Calu3 (cell line): ENCODE measurements at regions not wholly inside any gene's neighbourhood (a gene's known extent, or its start where the extent isn't known, plus 50 kb on each side); places are given as distances from the start of the nearest gene placed in this dataset.

Source experiments
- BruUV-seq: library from RNA; stranded (reverse); fragments of 400-500 nt; replicated peaks from 2 replicates; lab custom pipeline; 2021; lab: Mats Ljungman, UMichigan
- CTCF ChIA-PET: fragments of 300-600 bp; sonication (Branson Sonifier 250); formaldehyde crosslinking; loops from one replicate; lab custom pipeline; 2022; ENCODE audit warnings: antibody characterized with exemption; lab: Charles Lee
- DNase-seq: peaks from one replicate; pipeline ENCODE4 v3.0.0; 2022
- H3K27ac Mint-ChIP-seq: one replicate; pipeline ENCODE4 v1.8.0; 2022; ENCODE audit warnings: mixed read lengths; ENCODE audit not compliant: unreplicated experiment
- H3K27me3 Mint-ChIP-seq: one replicate; pipeline ENCODE4 v1.8.0; 2022; ENCODE audit warnings: mixed read lengths; ENCODE audit not compliant: unreplicated experiment
- H3K36me3 Mint-ChIP-seq: one replicate; pipeline ENCODE4 v1.8.0; 2022; ENCODE audit warnings: mild to moderate bottlenecking, moderate library complexity, mixed read lengths; ENCODE audit not compliant: insufficient read depth, unreplicated experiment
- H3K4me1 Mint-ChIP-seq: one replicate; pipeline ENCODE4 v1.8.0; 2022; ENCODE audit warnings: mild to moderate bottlenecking, low read depth, mixed read lengths; ENCODE audit not compliant: unreplicated experiment
- H3K4me3 Mint-ChIP-seq: one replicate; pipeline ENCODE4 v1.8.0; 2022; ENCODE audit warnings: mild to moderate bottlenecking, low read depth, moderate library complexity, mixed read lengths; ENCODE audit not compliant: unreplicated experiment
- H3K9me3 Mint-ChIP-seq: one replicate; pipeline ENCODE4 v1.8.0; 2022; ENCODE audit warnings: low read depth, mixed read lengths; ENCODE audit not compliant: unreplicated experiment
- CTCF ChIP-seq: fragments of 200-600 bp; IDR thresholded peaks from one replicate; pipeline ENCODE4 v1.8.0; 2022; ENCODE audit warnings: antibody characterized with exemption; ENCODE audit not compliant: unreplicated experiment
- intact Hi-C: fragments of 100-400 bp; cut with micrococcal nuclease; formaldehyde crosslinking; loops from one replicate; pipeline ENCODE4 v1.10.0; 2022; ENCODE audit not compliant: unreplicated experiment

GRCh38 chr9:2413160-2413805, 208.3 kb upstream of the VLDLR start:
- H3K36me3 Mint-ChIP-seq = no peaks in the 10 kb centered on the region
- BruUV-seq = no TSS peak
- H3K4me3 Mint-ChIP-seq = no peak overlapping the region
- no peak for DNase-seq
- TF ChIP-seq CTCF = no peak
- H3K4me1 Mint-ChIP-seq = no peaks in the 10 kb centered on the region
- CTCF ChIA-PET = no interaction called here
- H3K9me3 Mint-ChIP-seq = no peaks in the 10 kb centered on the region
- no peak overlapping the region for H3K27ac Mint-ChIP-seq
- intact Hi-C loops = no loop called here
- no peaks in the 10 kb centered on the region for H3K27me3 Mint-ChIP-seq

- no peaks in the 10 kb centered on the region for H3K36me3 Mint-ChIP-seq
- BruUV-seq = no TSS peak
- intact Hi-C loops = no loop called here
- no peaks in the 10 kb centered on the region for H3K27me3 Mint-ChIP-seq
- no peak overlapping the region for H3K27ac Mint-ChIP-seq
- TF ChIP-seq CTCF = no peak
- CTCF ChIA-PET = no interaction called here
- no peak for DNase-seq
- no peak overlapping the region for H3K4me3 Mint-ChIP-seq
- no peaks in the 10 kb centered on the region for H3K9me3 Mint-ChIP-seq
- no peaks in the 10 kb centered on the region for H3K4me1 Mint-ChIP-seq
Observed at GRCh38 chr9:2414465-2414864, 207.1 kb upstream of the VLDLR start.

GRCh38 chr9:2415326-2415725, 206.3 kb upstream of the VLDLR start:
- Mint-ChIP-seq H3K9me3 (no peaks in the 10 kb centered on the region), H3K4me1 (no peaks in the 10 kb centered on the region), H3K4me3 (no peak overlapping the region), H3K27me3 (no peaks in the 10 kb centered on the region), H3K27ac (no peak overlapping the region), H3K36me3 (no peaks in the 10 kb centered on the region)
- no peak for TF ChIP-seq CTCF
- intact Hi-C loops = no loop called here
- BruUV-seq = no TSS peak
- DNase-seq = no peak
- CTCF ChIA-PET = no interaction called here

- H3K36me3 Mint-ChIP-seq = no peaks in the 10 kb centered on the region
- H3K27me3 Mint-ChIP-seq = no peaks in the 10 kb centered on the region
- H3K4me1 Mint-ChIP-seq = no peaks in the 10 kb centered on the region
- intact Hi-C loops = no loop called here
- no peaks in the 10 kb centered on the region for H3K9me3 Mint-ChIP-seq
- no peak overlapping the region for H3K4me3 Mint-ChIP-seq
- BruUV-seq = no TSS peak
- TF ChIP-seq CTCF = no peak
- H3K27ac Mint-ChIP-seq = no peak overlapping the region
- DNase-seq = no peak
- CTCF ChIA-PET = no interaction called here
Observed at GRCh38 chr9:2417730-2418129, 203.9 kb upstream of the VLDLR start.
